ENCODE measurements at regions not wholly inside any gene's neighbourhood (a gene's known extent, or its start where the extent isn't known, plus 50 kb on each side); places are given as distances from the start of the nearest gene placed in this dataset.

DNA sequence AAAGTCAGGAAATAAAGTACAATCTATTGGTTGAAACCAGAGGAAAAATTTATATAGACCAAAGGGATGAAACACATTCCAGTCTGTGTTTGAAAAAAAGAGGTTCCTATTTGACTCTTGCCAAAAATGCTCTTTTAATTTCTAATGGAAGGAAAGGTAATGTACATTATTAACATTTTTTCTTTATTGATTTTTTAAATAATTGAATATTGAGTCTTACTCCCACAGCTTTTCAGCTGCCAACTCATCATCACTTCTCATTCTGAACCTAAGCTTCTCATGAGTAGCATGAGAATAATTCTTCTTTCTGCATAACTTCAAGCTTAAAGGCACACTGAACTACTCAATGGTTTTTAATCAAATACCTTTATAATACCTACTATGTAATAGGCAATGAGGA, 49.8 kb upstream of the FHIP2A start:
- no peak for DNase-seq
